ENCODE measurements at regions not wholly inside any gene's neighbourhood (a gene's known extent, or its start where the extent isn't known, plus 50 kb on each side); places are given as distances from the start of the nearest gene placed in this dataset.

- H3K9me3 ChIP-seq (ENCODE audit: control insufficient read depth, insufficient read depth, low read length): no peaks in the 10 kb centered on the region
- intact Hi-C loops (cut with micrococcal nuclease): loop anchor here (10.0 kb wide), 1 partner anchor 93 kb away; no protein-coding TSS in a partner anchor
- 67% methylated on average over 2 of the region's 2 CpGs for WGBS (ENCODE audit: insufficient coverage)
- no peak for TF ChIP-seq CTCF (IDR thresholded peaks at IDR 0.05)
- no peak overlapping the region for H3K27ac ChIP-seq (ENCODE audit: low read length)
- peaks cover 33% of the 10 kb centered on the region for H3K4me1 ChIP-seq (ENCODE audit: control insufficient read depth, insufficient read depth, low read length)
- Mint-ChIP-seq H3K4me1 (peaks cover 10 to 27% of the 10 kb centered on the region in 2 donors), H3K27ac (no peak overlapping the region), H3K9me3 (no peaks in the 10 kb centered on the region), H3K36me3 (no peaks in the 10 kb centered on the region), H3K4me3 (no peak overlapping the region), H3K27me3 (ENCODE audit: low read depth in 2 of 2) (no peaks in the 10 kb centered on the region)
- H3K27me3 ChIP-seq (ENCODE audit: control insufficient read depth, insufficient read depth, low read length): no peaks in the 10 kb centered on the region
- peak in 1 of 3 donors; percentile 12 for ATAC-seq
- no peaks in the 10 kb centered on the region for H3K36me3 ChIP-seq (ENCODE audit: control insufficient read depth, insufficient read depth, low read length)
- peak in 1 of 2 donors; percentile 8 for DNase-seq
- no peak overlapping the region for H3K4me3 ChIP-seq (ENCODE audit: low read length)
Measured at GRCh38 chr1:212161231-212161781, 123.9 kb upstream of the PPP2R5A start.

GRCh38 chr1:212162635-212163034 lies 122.6 kb upstream of the PPP2R5A start:
- no peaks in the 10 kb centered on the region for H3K9me3 Mint-ChIP-seq
- H3K4me3 Mint-ChIP-seq: peak overlapping the region; percentile 25
- Histone ChIP-seq H3K4me3 (ENCODE audit: low read length) (no peak overlapping the region), H3K9me3 (ENCODE audit: control insufficient read depth, insufficient read depth, low read length) (no peaks in the 10 kb centered on the region), H3K4me1 (ENCODE audit: control insufficient read depth, insufficient read depth, low read length) (peaks cover 33% of the 10 kb centered on the region), H3K27ac (ENCODE audit: low read length) (no peak overlapping the region), H3K36me3 (ENCODE audit: control insufficient read depth, insufficient read depth, low read length) (no peaks in the 10 kb centered on the region), H3K27me3 (ENCODE audit: control insufficient read depth, insufficient read depth, low read length) (no peaks in the 10 kb centered on the region)
- intact Hi-C loops (cut with micrococcal nuclease): loop anchor here (10.0 kb wide), 1 partner anchor 92 kb away; no protein-coding TSS in a partner anchor
- TF ChIP-seq CTCF (IDR thresholded peaks at IDR 0.05): no peak
- H3K4me1 Mint-ChIP-seq: peaks cover 10 to 27% of the 10 kb centered on the region in 2 donors
- 21% methylated on average over 4 of the region's 5 CpGs for WGBS (ENCODE audit: insufficient coverage)
- peak in 1 of 2 donors; percentile 57 for DNase-seq
- ATAC-seq: peak; percentile 28 to 58 (median 48)
- peaks cover 0 to 3% of the 10 kb centered on the region in 2 donors for H3K27me3 Mint-ChIP-seq (ENCODE audit: low read depth in 2 of 2)
- H3K27ac Mint-ChIP-seq: peak overlapping the region in 1 of 2 donors; percentile 10
- H3K36me3 Mint-ChIP-seq: no peaks in the 10 kb centered on the region

DNA sequence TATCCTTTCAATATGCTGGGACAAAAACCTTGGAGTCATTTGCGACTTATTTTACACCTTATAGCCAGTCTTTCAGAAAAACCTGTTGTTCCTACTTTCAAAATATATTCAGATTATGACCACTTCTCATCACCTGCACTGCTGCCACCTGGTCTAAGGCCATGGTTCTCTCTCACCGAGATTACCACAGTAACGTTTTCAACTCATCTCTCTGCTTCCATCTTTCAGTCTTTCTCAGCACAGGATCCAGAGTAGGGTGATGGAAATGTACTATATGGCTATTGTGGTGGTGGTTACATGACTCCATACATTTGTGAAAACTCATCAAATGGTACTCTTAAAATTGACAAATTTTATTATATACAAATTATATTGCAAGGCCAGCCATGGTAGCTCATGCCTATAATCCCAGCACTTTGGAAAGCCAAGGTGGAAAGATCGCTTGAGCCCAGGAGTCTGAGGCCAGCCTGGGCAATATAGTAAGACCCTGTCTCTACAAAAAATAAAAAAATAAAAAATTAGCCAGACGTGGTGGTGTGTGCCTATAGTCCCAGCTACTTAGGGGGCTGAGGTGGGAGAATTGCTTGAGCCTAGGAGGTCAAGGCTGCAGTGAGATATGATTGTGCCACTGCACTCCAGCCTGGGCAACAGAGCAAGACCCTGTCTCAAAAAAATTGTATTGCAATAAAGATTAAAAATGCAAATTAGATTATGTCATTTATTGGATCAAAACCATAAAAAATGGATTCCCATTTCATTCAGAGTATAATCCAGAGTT lies 120.9 kb upstream of the PPP2R5A start:
- no peak overlapping the region for H3K27ac Mint-ChIP-seq
- intact Hi-C loops (cut with micrococcal nuclease): loop anchor here (10.0 kb wide), 1 partner anchor 91 kb away; no protein-coding TSS in a partner anchor
- no peak for ATAC-seq
- H3K9me3 Mint-ChIP-seq: no peaks in the 10 kb centered on the region
- no peak overlapping the region for H3K4me3 Mint-ChIP-seq
- DNase-seq: no peak
- H3K36me3 Mint-ChIP-seq: no peaks in the 10 kb centered on the region
- no peak overlapping the region for H3K4me3 ChIP-seq (ENCODE audit: low read length)
- peaks cover 0 to 3% of the 10 kb centered on the region in 2 donors for H3K27me3 Mint-ChIP-seq (ENCODE audit: low read depth in 2 of 2)
- peaks cover 24% of the 10 kb centered on the region for H3K4me1 ChIP-seq (ENCODE audit: control insufficient read depth, insufficient read depth, low read length)
- H3K27ac ChIP-seq (ENCODE audit: low read length): no peak overlapping the region
- TF ChIP-seq CTCF (IDR thresholded peaks at IDR 0.05): no peak
- H3K9me3 ChIP-seq (ENCODE audit: control insufficient read depth, insufficient read depth, low read length): no peaks in the 10 kb centered on the region
- H3K36me3 ChIP-seq (ENCODE audit: control insufficient read depth, insufficient read depth, low read length): no peaks in the 10 kb centered on the region
- H3K27me3 ChIP-seq (ENCODE audit: control insufficient read depth, insufficient read depth, low read length): no peaks in the 10 kb centered on the region
- peaks cover 3 to 20% of the 10 kb centered on the region in 2 donors for H3K4me1 Mint-ChIP-seq
- 90% methylated on average over 4 of the region's 5 CpGs for WGBS (ENCODE audit: insufficient coverage)
